ENCODE measurements at regions not wholly inside any gene's neighbourhood (a gene's known extent, or its start where the extent isn't known, plus 50 kb on each side); places are given as distances from the start of the nearest gene placed in this dataset.

DNA sequence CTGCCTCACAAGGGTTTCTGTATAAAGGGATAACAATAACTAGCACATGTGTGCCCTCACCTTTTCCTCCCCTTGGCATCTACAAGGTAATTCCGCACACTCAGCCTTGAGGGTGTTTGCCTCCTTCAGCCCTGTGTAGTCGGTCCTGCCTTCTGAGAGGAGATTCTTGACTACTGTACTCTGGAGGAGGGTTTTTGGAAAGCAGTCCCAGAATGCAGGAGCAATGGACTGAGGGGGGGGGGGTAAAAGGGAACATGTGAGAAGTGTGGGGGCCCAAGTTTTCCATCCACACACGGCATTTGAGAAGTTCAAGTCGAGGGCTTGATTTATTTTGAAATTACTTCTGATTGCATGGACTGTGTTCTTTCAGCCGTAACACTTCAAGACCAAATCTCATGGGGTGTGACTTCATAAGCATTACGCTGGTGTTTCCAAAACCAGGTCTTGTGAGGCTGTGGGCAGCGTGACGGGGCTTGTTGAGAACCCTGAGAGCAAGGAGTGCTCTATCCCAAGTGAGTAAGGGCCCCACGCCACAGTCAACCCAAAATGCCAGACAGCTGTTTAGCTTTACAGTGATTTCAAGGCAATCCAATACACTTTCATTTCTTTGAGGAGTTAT lies 198.7 kb upstream of the MEIS1 start:
- TF ChIP-seq CTCF (IDR thresholded peaks at IDR 0.05) (no peak), GABPA (IDR thresholded peaks at IDR 0.05; ENCODE audit: low read depth) (no peak), YY1 (IDR thresholded peaks at IDR 0.05; ENCODE audit: low read depth) (no peak), MAX (IDR thresholded peaks at IDR 0.05; ENCODE audit: low read depth) (no peak), CHD2 (IDR thresholded peaks at IDR 0.05; ENCODE audit: low read length, partially characterized antibody) (no peak)
- TF ChIP-seq, protein P1, sequence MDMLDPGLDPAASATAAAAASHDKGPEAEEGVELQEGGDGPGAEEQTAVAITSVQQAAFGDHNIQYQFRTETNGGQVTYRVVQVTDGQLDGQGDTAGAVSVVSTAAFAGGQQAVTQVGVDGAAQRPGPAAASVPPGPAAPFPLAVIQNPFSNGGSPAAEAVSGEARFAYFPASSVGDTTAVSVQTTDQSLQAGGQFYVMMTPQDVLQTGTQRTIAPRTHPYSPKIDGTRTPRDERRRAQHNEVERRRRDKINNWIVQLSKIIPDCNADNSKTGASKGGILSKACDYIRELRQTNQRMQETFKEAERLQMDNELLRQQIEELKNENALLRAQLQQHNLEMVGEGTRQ (IDR thresholded peaks at IDR 0.05; ENCODE audit: borderline replicate concordance, low read depth, low read length), result no peak
- TF ChIP-seq, protein P2, sequence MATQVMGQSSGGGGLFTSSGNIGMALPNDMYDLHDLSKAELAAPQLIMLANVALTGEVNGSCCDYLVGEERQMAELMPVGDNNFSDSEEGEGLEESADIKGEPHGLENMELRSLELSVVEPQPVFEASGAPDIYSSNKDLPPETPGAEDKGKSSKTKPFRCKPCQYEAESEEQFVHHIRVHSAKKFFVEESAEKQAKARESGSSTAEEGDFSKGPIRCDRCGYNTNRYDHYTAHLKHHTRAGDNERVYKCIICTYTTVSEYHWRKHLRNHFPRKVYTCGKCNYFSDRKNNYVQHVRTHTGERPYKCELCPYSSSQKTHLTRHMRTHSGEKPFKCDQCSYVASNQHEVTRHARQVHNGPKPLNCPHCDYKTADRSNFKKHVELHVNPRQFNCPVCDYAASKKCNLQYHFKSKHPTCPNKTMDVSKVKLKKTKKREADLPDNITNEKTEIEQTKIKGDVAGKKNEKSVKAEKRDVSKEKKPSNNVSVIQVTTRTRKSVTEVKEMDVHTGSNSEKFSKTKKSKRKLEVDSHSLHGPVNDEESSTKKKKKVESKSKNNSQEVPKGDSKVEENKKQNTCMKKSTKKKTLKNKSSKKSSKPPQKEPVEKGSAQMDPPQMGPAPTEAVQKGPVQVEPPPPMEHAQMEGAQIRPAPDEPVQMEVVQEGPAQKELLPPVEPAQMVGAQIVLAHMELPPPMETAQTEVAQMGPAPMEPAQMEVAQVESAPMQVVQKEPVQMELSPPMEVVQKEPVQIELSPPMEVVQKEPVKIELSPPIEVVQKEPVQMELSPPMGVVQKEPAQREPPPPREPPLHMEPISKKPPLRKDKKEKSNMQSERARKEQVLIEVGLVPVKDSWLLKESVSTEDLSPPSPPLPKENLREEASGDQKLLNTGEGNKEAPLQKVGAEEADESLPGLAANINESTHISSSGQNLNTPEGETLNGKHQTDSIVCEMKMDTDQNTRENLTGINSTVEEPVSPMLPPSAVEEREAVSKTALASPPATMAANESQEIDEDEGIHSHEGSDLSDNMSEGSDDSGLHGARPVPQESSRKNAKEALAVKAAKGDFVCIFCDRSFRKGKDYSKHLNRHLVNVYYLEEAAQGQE (IDR thresholded peaks at IDR 0.05; ENCODE audit: low read depth, low read length), result no peak
